HEK293T (cell line): ENCODE measurements at regions not wholly inside any gene's neighbourhood (a gene's known extent, or its start where the extent isn't known, plus 50 kb on each side); places are given as distances from the start of the nearest gene placed in this dataset.

ENCODE experiments used
- ARNT ChIP-seq: fragments of 450-650 bp; IDR thresholded peaks from 2 replicates; pipeline ENCODE4 v1.6.1; 2017; ENCODE audit warnings: mild to moderate bottlenecking
- BHLHE40 ChIP-seq: fragments of 450-650 bp; IDR thresholded peaks from 2 replicates; pipeline ENCODE4 v1.6.1; 2016; ENCODE audit warnings: mild to moderate bottlenecking, moderate library complexity, borderline replicate concordance
- FOXA1 ChIP-seq: fragments of 450-650 bp; IDR thresholded peaks from 2 replicates; pipeline ENCODE4 v1.6.1; 2016; ENCODE audit warnings: mild to moderate bottlenecking
- FOXM1 ChIP-seq: fragments of 450-650 bp; IDR thresholded peaks from 2 replicates; pipeline ENCODE4 v1.6.1; 2017; ENCODE audit warnings: mild to moderate bottlenecking, borderline replicate concordance
- LEF1 ChIP-seq: fragments of 450-650 bp; IDR thresholded peaks from 2 replicates; pipeline ENCODE4 v1.6.1; 2017; ENCODE audit warnings: mild to moderate bottlenecking, borderline replicate concordance
- NFRKB ChIP-seq: fragments of 450-650 bp; IDR thresholded peaks from 2 replicates; pipeline ENCODE4 v1.6.1; 2016; ENCODE audit warnings: mild to moderate bottlenecking, moderate library complexity
- PKNOX1 ChIP-seq: fragments of 450-650 bp; IDR thresholded peaks from 2 replicates; pipeline ENCODE4 v1.6.1; 2016
- SP1 ChIP-seq: fragments of 450-650 bp; IDR thresholded peaks from 2 replicates; pipeline ENCODE4 v1.6.1; 2017
- SUZ12 ChIP-seq: fragments of 450-650 bp; IDR thresholded peaks from 2 replicates; pipeline ENCODE4 v1.6.1; 2016; ENCODE audit warnings: mild to moderate bottlenecking
- TARDBP ChIP-seq: fragments of 450-650 bp; IDR thresholded peaks from 2 replicates; pipeline ENCODE4 v1.6.1; 2016

- TF ChIP-seq LEF1 (no peak), ARNT (no peak), FOXM1 (no peak), BHLHE40 (no peak), SP1 (no peak), PKNOX1 (no peak), SUZ12 (no peak), FOXA1 (no peak), NFRKB (no peak), TARDBP (no peak)
These were observed 513.6 kb downstream of the ANXA1 start for GRCh38 chr9:73665253-73665652.
